ENCODE measurements at regions not wholly inside any gene's neighbourhood (a gene's known extent, or its start where the extent isn't known, plus 50 kb on each side); places are given as distances from the start of the nearest gene placed in this dataset.

- H2AFZ ChIP-seq (ENCODE audit: low read depth, low read length, poor library complexity, severe bottlenecking), result peak overlapping the region; percentile 96
Observed at GRCh38 chr3:113051787-113052186, 61.0 kb downstream of the GTPBP8 start.

GRCh38 chr3:113053169-113053568 is 62.4 kb downstream of the GTPBP8 start:
- Histone ChIP-seq H3K4me3 (replicated peaks in 1 of 2; ENCODE audit: low read depth in 1 of 2, low read length in 2 of 2) (no peak overlapping the region), H2AFZ (ENCODE audit: low read depth, low read length, poor library complexity, severe bottlenecking) (no peak overlapping the region), H3K9me2 (ENCODE audit: insufficient read depth) (no peaks in the 10 kb centered on the region), H3K27ac (ENCODE audit: low read depth, low read length) (no peak overlapping the region), H3K9ac (ENCODE audit: low read length) (no peak overlapping the region), H3K9me3 (ENCODE audit: control insufficient read depth in 1 of 2, insufficient read depth in 1 of 2, low read depth in 1 of 2, low read length in 2 of 2) (no peaks in the 10 kb centered on the region), H3K4me1 (ENCODE audit: control insufficient read depth in 1 of 2, insufficient read depth in 2 of 2, low read length in 2 of 2) (peaks cover 3 to 8% of the 10 kb centered on the region in 2 experiments; a peak in 2 of 4 replicates), H3K27me3 (ENCODE audit: insufficient read depth, low read length) (no peaks in the 10 kb centered on the region), H3K4me2 (ENCODE audit: low read length) (no peak overlapping the region), H3K36me3 (ENCODE audit: control insufficient read depth in 1 of 2, insufficient read depth in 2 of 2, low read length in 2 of 2) (no peaks in the 10 kb centered on the region), H3K79me2 (ENCODE audit: insufficient read depth, low read length) (no peaks in the 10 kb centered on the region), H4K20me1 (ENCODE audit: insufficient read depth) (no peaks in the 10 kb centered on the region)
- ChIA-PET RAD21 (ENCODE audit: low non-redundant PET in 1 of 2, low total read pairs in 2 of 2, uncharacterized antibody in 2 of 2, unreplicated experiment in 2 of 2) (no interaction called here), CTCF (interaction anchor here (1.1 kb wide), 1 partner anchor 235 kb away, joined by 5 read pairs; no protein-coding TSS in a partner anchor), POLR2A (no interaction called here)
- BruUV-seq (replicated peaks), result no TSS peak
- no peak for TF ChIP-seq ZBTB33 (IDR thresholded peaks at IDR 0.05; ENCODE audit: extremely low read depth, insufficient replicate concordance, low read length)
- intact Hi-C loops (cut with micrococcal nuclease), result loop anchor here (5.0 kb wide), 1 partner anchor 84 kb away; no protein-coding TSS in a partner anchor
- DNase-seq (ENCODE audit: low read depth, low spot score), result no peak
- ATAC-seq, result no peak

More at GRCh38 chr3:113051787-113052186, 61.0 kb downstream of the GTPBP8 start:
- TF ChIP-seq JUND (IDR thresholded peaks at IDR 0.05) (no peak), ZBTB33 (IDR thresholded peaks at IDR 0.05; ENCODE audit: extremely low read depth, insufficient replicate concordance, low read length) (no peak), CEBPB (IDR thresholded peaks at IDR 0.05; ENCODE audit: low read depth) (no peak)
- Histone ChIP-seq H3K36me3 (ENCODE audit: control insufficient read depth in 1 of 2, insufficient read depth in 2 of 2, low read length in 2 of 2) (no peaks in the 10 kb centered on the region), H3K4me2 (ENCODE audit: low read length) (no peak overlapping the region), H4K20me1 (ENCODE audit: insufficient read depth) (no peaks in the 10 kb centered on the region), H3K4me1 (ENCODE audit: control insufficient read depth in 1 of 2, insufficient read depth in 2 of 2, low read length in 2 of 2) (peaks cover 3 to 8% of the 10 kb centered on the region in 2 experiments; a peak in 2 of 4 replicates), H3K79me2 (ENCODE audit: insufficient read depth, low read length) (no peaks in the 10 kb centered on the region), H3K9me3 (ENCODE audit: control insufficient read depth in 1 of 2, insufficient read depth in 1 of 2, low read depth in 1 of 2, low read length in 2 of 2) (no peaks in the 10 kb centered on the region), H3K27ac (ENCODE audit: low read depth, low read length) (no peak overlapping the region), H3K9me2 (ENCODE audit: insufficient read depth) (no peaks in the 10 kb centered on the region), H3K9ac (ENCODE audit: low read length) (no peak overlapping the region), H3K4me3 (replicated peaks in 1 of 2; ENCODE audit: low read depth in 1 of 2, low read length in 2 of 2) (no peak overlapping the region), H3K27me3 (ENCODE audit: insufficient read depth, low read length) (no peaks in the 10 kb centered on the region)
- no peak for ATAC-seq
- BruUV-seq (replicated peaks), result no TSS peak
- ChIA-PET CTCF (no interaction called here), POLR2A (no interaction called here), RAD21 (ENCODE audit: low non-redundant PET in 1 of 2, low total read pairs in 2 of 2, uncharacterized antibody in 2 of 2, unreplicated experiment in 2 of 2) (no interaction called here)
- no peak for DNase-seq (ENCODE audit: low read depth, low spot score)
- intact Hi-C loops (cut with micrococcal nuclease), result loop anchor here (1.0 to 5.0 kb wide), 4 partner anchors 86 to 575 kb away; no protein-coding TSS in a partner anchor
